ENCODE measurements at regions not wholly inside any gene's neighbourhood (a gene's known extent, or its start where the extent isn't known, plus 50 kb on each side); places are given as distances from the start of the nearest gene placed in this dataset.

DNA sequence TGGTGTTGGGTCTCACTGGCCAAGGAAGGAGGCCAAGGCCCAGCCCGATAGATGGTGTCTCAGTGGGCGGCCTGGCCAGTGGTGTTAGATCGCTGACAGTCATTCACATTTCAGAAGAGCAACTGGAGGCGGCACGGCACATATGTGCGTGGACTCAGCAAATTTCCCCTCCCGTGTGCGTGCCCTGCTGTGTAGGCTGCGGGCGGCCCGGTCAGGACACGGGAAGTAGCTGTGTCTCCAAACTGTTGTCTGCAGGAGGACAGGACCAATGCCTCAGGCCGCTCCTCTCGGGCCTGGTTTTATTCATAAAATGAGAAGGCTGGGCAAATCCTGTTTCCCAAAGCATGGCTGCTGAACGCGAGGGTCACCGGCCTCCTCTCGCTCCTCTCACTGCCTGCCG, 711.7 kb downstream of the BRD1 start:
- Histone ChIP-seq H3K9ac (ENCODE audit: low read length) (no peak overlapping the region), H2AFZ (ENCODE audit: low read depth, low read length, severe bottlenecking) (no peak overlapping the region), H3K4me2 (ENCODE audit: low read depth, low read length, poor library complexity, severe bottlenecking) (no peak overlapping the region), H4K20me1 (ENCODE audit: low read depth, low read length) (no peaks in the 10 kb centered on the region), H3F3A (ENCODE audit: insufficient read depth) (no peaks in the 10 kb centered on the region), H3K27ac (ENCODE audit: low read depth, low read length) (no peak overlapping the region), H3K9me2 (replicated peaks; ENCODE audit: insufficient read depth, low read length) (no peaks in the 10 kb centered on the region), H3K4me3 (ENCODE audit: insufficient read depth, low read length, poor library complexity, severe bottlenecking) (no peak overlapping the region), H3K79me2 (ENCODE audit: insufficient read depth, low read length) (no peaks in the 10 kb centered on the region), H3K36me3 (ENCODE audit: low read length) (no peaks in the 10 kb centered on the region), H3K9me3 (ENCODE audit: insufficient read depth, low read length) (no peaks in the 10 kb centered on the region), H3K27me3 (ENCODE audit: low read length) (no peaks in the 10 kb centered on the region)
- no peak for TF ChIP-seq CTCF (IDR thresholded peaks at IDR 0.05; ENCODE audit: insufficient read depth, low read length, poor library complexity, severe bottlenecking)
- TF ChIP-seq EZH2phosphoT487 (conservative IDR thresholded peaks at IDR 0.05; ENCODE audit: low read length), result no peak

DNA sequence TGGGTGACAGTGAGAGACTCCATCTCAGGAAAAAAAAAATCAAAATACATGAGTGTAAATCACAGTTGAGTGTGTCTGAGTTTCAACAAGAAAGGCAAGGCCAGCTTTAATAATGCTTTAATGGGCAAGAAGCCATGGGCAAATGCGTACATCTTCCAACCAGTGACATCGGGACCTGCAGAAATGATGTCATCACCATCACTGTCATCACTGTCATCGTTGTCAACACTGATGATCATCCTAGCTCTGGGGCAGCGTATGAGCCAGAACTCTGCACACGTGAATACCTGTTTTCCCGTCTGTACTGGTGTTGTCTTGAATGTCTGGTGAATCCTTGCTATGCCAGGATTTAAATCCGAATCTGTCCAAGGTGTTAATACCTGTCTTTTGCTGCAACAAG, 712.5 kb downstream of the BRD1 start:
- H3K4me2 ChIP-seq (ENCODE audit: low read depth, low read length, poor library complexity, severe bottlenecking), result no peak overlapping the region
- H3K4me3 ChIP-seq (ENCODE audit: insufficient read depth, low read length, poor library complexity, severe bottlenecking), result no peak overlapping the region
- TF ChIP-seq EZH2phosphoT487 (conservative IDR thresholded peaks at IDR 0.05; ENCODE audit: low read length) (no peak), CTCF (IDR thresholded peaks at IDR 0.05; ENCODE audit: insufficient read depth, low read length, poor library complexity, severe bottlenecking) (no peak)
- H3K79me2 ChIP-seq (ENCODE audit: insufficient read depth, low read length), result no peaks in the 10 kb centered on the region
- no peaks in the 10 kb centered on the region for H3F3A ChIP-seq (ENCODE audit: insufficient read depth)
- H3K27ac ChIP-seq (ENCODE audit: low read depth, low read length), result no peak overlapping the region
- H4K20me1 ChIP-seq (ENCODE audit: low read depth, low read length), result no peaks in the 10 kb centered on the region
- no peak overlapping the region for H2AFZ ChIP-seq (ENCODE audit: low read depth, low read length, severe bottlenecking)
- no peaks in the 10 kb centered on the region for H3K27me3 ChIP-seq (ENCODE audit: low read length)
- H3K9ac ChIP-seq (ENCODE audit: low read length), result no peak overlapping the region
- H3K9me3 ChIP-seq (ENCODE audit: insufficient read depth, low read length), result no peaks in the 10 kb centered on the region
- H3K36me3 ChIP-seq (ENCODE audit: low read length), result no peaks in the 10 kb centered on the region
- no peaks in the 10 kb centered on the region for H3K9me2 ChIP-seq (replicated peaks; ENCODE audit: insufficient read depth, low read length)

GRCh38 chr22:49113758-49114157, 713.9 kb downstream of the BRD1 start:
- Histone ChIP-seq H3K36me3 (ENCODE audit: low read length) (no peaks in the 10 kb centered on the region), H3F3A (ENCODE audit: insufficient read depth) (no peaks in the 10 kb centered on the region), H3K4me3 (ENCODE audit: insufficient read depth, low read length, poor library complexity, severe bottlenecking) (no peak overlapping the region), H2AFZ (ENCODE audit: low read depth, low read length, severe bottlenecking) (no peak overlapping the region), H3K79me2 (ENCODE audit: insufficient read depth, low read length) (no peaks in the 10 kb centered on the region), H3K27me3 (ENCODE audit: low read length) (no peaks in the 10 kb centered on the region), H3K4me2 (ENCODE audit: low read depth, low read length, poor library complexity, severe bottlenecking) (no peak overlapping the region), H4K20me1 (ENCODE audit: low read depth, low read length) (no peaks in the 10 kb centered on the region), H3K9ac (ENCODE audit: low read length) (no peak overlapping the region), H3K9me2 (replicated peaks; ENCODE audit: insufficient read depth, low read length) (no peaks in the 10 kb centered on the region), H3K9me3 (ENCODE audit: insufficient read depth, low read length) (no peaks in the 10 kb centered on the region), H3K27ac (ENCODE audit: low read depth, low read length) (no peak overlapping the region)
- TF ChIP-seq EZH2phosphoT487 (conservative IDR thresholded peaks at IDR 0.05; ENCODE audit: low read length) (no peak), CTCF (IDR thresholded peaks at IDR 0.05; ENCODE audit: insufficient read depth, low read length, poor library complexity, severe bottlenecking) (no peak)
